MCF 10A (cell line): ENCODE measurements at regions not wholly inside any gene's neighbourhood (a gene's known extent, or its start where the extent isn't known, plus 50 kb on each side); places are given as distances from the start of the nearest gene placed in this dataset.
A peak's percentile ranks its signal among the peaks of the same experiment; 100 is the strongest.

Experiments
- BruUV-seq: library from RNA; stranded (reverse); fragments of 400-500 nt; replicated peaks from 2 replicates; lab custom pipeline; 2021; lab: Mats Ljungman, UMichigan
- CTCF ChIA-PET: fragments of 300-600 bp; sonication (Branson Sonifier 250); formaldehyde crosslinking; extraction: SDS; loops from one replicate; lab custom pipeline; 2021; ENCODE audit warnings: antibody characterized with exemption, inconsistent platforms; lab: Yijun Ruan, JAX
- POLR2A ChIA-PET: fragments of 300-600, 350-650 bp; sonication (Branson Sonifier 250); formaldehyde crosslinking; extraction: SDS; loops from one replicate; lab custom pipeline; 2020; ENCODE audit warnings: antibody characterized with exemption, inconsistent platforms; lab: Yijun Ruan, JAX
- DNase-seq: peaks from one replicate; pipeline ENCODE4 v3.0.0-alpha.2; 2018; ENCODE audit not compliant: unreplicated experiment
- H3K27ac Mint-ChIP-seq: one replicate; pipeline ENCODE4 v1.8.0; 2022; ENCODE audit warnings: mild to moderate bottlenecking, low read depth, mixed read lengths; ENCODE audit not compliant: unreplicated experiment
- H3K27me3 Mint-ChIP-seq: one replicate; pipeline ENCODE4 v1.8.0; 2022; ENCODE audit warnings: mixed read lengths; ENCODE audit not compliant: insufficient read depth, unreplicated experiment
- H3K36me3 Mint-ChIP-seq: one replicate; pipeline ENCODE4 v1.8.0; 2022; ENCODE audit warnings: mild to moderate bottlenecking, moderate library complexity, mixed read lengths; ENCODE audit not compliant: insufficient read depth, unreplicated experiment
- H3K4me1 Mint-ChIP-seq: one replicate; pipeline ENCODE4 v1.8.0; 2022; ENCODE audit warnings: mixed read lengths; ENCODE audit not compliant: insufficient read depth, unreplicated experiment
- H3K4me3 Mint-ChIP-seq: one replicate; pipeline ENCODE4 v1.8.0; 2022; ENCODE audit warnings: mild to moderate bottlenecking, moderate library complexity, mixed read lengths; ENCODE audit not compliant: unreplicated experiment
- H3K9me3 Mint-ChIP-seq: one replicate; pipeline ENCODE4 v1.8.0; 2022; ENCODE audit warnings: mixed read lengths; ENCODE audit not compliant: unreplicated experiment
- intact Hi-C: fragments of 100-400 bp; cut with micrococcal nuclease; formaldehyde crosslinking; loops from 2 replicates; pipeline ENCODE4 v1.14.1; 2022
- TF ChIP-seq, protein P1 (sequence below): fragments of 200-600 bp; IDR thresholded peaks from one replicate; pipeline ENCODE4 v1.8.0; 2022; ENCODE audit warnings: antibody characterized with exemption, mild to moderate bottlenecking; ENCODE audit not compliant: unreplicated experiment

DNA sequence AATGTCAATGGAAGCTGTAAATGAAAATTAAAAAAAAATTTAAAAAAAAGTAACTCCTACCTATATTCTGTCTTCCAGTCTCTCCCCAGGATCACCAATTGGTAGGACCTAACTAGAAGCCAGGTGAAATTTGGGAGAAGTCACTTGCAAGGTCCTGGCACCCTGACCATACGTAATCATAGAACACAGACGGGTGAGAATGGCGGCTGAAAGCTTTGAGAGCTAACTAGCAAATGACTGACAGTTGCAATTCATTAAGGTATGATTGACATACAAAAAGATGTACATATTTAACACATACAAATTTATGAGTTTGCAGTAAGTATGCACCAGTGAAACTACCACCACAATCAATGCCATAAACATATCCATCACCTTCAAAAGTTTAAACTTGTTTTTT is 372.7 kb upstream of the PSMD7 start:
- ChIA-PET POLR2A (no interaction called here), CTCF (interaction anchor here (0.5 kb wide), 1 partner anchor 359 kb away, joined by 3 read pairs; no protein-coding TSS in a partner anchor)
- no TSS peak for BruUV-seq
- Mint-ChIP-seq H3K36me3 (no peaks in the 10 kb centered on the region), H3K4me1 (no peaks in the 10 kb centered on the region), H3K4me3 (no peak overlapping the region), H3K27ac (no peak overlapping the region), H3K27me3 (peaks cover 89% of the 10 kb centered on the region), H3K9me3 (peaks cover 8% of the 10 kb centered on the region)
- intact Hi-C loops: no loop called here
- TF ChIP-seq, protein P1, sequence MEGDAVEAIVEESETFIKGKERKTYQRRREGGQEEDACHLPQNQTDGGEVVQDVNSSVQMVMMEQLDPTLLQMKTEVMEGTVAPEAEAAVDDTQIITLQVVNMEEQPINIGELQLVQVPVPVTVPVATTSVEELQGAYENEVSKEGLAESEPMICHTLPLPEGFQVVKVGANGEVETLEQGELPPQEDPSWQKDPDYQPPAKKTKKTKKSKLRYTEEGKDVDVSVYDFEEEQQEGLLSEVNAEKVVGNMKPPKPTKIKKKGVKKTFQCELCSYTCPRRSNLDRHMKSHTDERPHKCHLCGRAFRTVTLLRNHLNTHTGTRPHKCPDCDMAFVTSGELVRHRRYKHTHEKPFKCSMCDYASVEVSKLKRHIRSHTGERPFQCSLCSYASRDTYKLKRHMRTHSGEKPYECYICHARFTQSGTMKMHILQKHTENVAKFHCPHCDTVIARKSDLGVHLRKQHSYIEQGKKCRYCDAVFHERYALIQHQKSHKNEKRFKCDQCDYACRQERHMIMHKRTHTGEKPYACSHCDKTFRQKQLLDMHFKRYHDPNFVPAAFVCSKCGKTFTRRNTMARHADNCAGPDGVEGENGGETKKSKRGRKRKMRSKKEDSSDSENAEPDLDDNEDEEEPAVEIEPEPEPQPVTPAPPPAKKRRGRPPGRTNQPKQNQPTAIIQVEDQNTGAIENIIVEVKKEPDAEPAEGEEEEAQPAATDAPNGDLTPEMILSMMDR: no peak
- DNase-seq: no peak

DNA sequence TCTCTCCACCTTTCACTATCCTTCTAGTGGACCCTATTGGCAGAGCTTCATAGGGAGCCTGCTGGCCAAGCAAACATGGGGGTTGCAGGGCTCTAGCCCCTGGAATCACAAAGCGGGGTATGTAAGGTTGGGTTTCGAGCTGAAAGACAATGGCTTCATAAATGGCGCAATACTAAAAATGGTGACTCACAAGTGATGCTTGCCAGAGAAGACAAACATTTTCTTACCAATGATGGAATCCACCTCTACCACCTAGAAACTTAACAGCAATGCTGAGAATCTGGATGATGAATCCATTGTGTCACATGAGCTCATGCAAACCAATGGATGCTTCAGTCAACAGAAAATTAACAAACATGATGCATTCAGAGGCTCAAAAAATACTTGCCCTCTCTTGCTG is 375.3 kb upstream of the PSMD7 start:
- H3K9me3 Mint-ChIP-seq: no peaks in the 10 kb centered on the region
- H3K4me1 Mint-ChIP-seq: peaks cover 6% of the 10 kb centered on the region
- BruUV-seq: no TSS peak
- H3K27me3 Mint-ChIP-seq: peaks cover 100% of the 10 kb centered on the region
- intact Hi-C loops: no loop called here
- H3K4me3 Mint-ChIP-seq: no peak overlapping the region
- POLR2A ChIA-PET: no interaction called here
- H3K36me3 Mint-ChIP-seq: no peaks in the 10 kb centered on the region
- DNase-seq: peak; percentile 41
- CTCF ChIA-PET: interaction anchor here (0.6 to 1.2 kb wide), 2 partner anchors 420 to 434 kb away, joined by 3 read pairs; no protein-coding TSS in a partner anchor
- no peak overlapping the region for H3K27ac Mint-ChIP-seq
- TF ChIP-seq, protein P1: no peak

DNA sequence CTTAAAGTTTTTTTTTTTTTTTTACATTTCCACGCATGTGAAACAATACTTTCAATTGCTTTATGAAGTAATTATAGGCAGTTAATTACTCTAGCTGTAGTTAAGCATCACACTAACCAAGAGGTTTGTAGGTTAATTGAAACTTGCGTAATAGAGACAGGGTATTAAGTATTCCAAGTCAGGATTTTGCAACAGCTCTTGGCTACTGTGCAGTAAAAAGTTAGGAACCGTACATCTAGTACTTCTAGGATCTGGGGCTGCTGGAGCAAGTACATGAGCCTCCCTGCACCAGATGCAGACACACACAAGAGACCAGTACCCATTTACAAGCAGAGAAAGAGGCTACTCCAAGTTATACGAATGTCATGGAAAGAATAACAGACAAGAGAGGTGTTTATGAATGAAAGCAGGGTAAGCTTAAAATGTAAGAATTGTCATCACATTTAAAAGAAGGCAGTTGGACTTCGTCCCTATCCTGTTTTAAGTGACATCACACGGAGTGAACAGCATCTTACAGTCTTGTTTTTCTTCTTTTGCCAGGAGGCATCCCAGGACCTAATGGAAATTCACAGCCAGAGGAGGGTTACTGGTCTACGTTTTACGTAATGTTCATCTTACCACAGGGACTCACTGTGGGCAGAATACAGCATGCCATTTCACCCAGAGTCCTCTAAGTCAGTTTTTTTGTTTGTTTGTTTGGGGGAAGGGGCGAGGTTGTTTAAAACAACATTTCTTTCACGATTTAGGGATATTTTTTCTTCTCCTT is 379.6 kb upstream of the PSMD7 start:
- TF ChIP-seq, protein P1: no peak
- ChIA-PET POLR2A (interaction anchor here (0.8 kb wide), 1 partner anchor 154 kb away, joined by 3 read pairs; no protein-coding TSS in a partner anchor), CTCF (no interaction called here)
- BruUV-seq: no TSS peak
- H3K4me1 Mint-ChIP-seq: peaks cover 6% of the 10 kb centered on the region
- no peaks in the 10 kb centered on the region for H3K9me3 Mint-ChIP-seq
- no peak overlapping the region for H3K27ac Mint-ChIP-seq
- H3K4me3 Mint-ChIP-seq: no peak overlapping the region
- H3K27me3 Mint-ChIP-seq: peaks cover 99% of the 10 kb centered on the region
- no peaks in the 10 kb centered on the region for H3K36me3 Mint-ChIP-seq
- intact Hi-C loops: no loop called here
- DNase-seq: peak; percentile 3

DNA sequence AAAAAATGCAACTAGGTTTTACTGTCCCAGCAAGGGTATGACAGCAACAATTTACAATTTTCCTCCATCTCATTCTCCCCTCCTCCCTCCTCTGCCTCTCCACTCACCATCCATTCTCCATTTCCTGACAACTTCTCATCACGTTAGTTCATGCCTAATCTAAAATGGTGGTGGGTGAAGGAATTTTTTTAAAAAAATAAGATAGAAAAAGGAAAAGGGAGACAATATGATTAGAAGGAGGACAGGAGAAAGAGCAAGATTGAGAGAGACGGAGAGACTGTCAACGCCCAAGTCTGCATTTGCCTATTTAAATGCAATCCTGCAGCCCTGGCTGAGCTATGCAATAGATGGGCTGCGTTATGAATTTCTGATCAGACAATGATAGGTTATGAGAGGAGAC is 380.7 kb upstream of the PSMD7 start:
- ChIA-PET POLR2A (no interaction called here), CTCF (interaction anchor here (1.2 kb wide), 2 partner anchors 38 to 41 kb away, joined by 3 to 4 read pairs; no protein-coding TSS in a partner anchor)
- TF ChIP-seq, protein P1: no peak
- Mint-ChIP-seq H3K4me1 (peaks cover 6% of the 10 kb centered on the region), H3K27me3 (peaks cover 99% of the 10 kb centered on the region), H3K36me3 (no peaks in the 10 kb centered on the region), H3K27ac (no peak overlapping the region), H3K4me3 (no peak overlapping the region), H3K9me3 (no peaks in the 10 kb centered on the region)
- BruUV-seq: no TSS peak
- intact Hi-C loops: no loop called here
- DNase-seq: no peak
